HCT116 (cell line): ENCODE measurements at regions not wholly inside any gene's neighbourhood (a gene's known extent, or its start where the extent isn't known, plus 50 kb on each side); places are given as distances from the start of the nearest gene placed in this dataset.

Experiments
- ATAC-seq: fragments of 200-7000 bp; cut with Tn5 transposase; 2 replicates; pipeline ENCODE4 v1.9.1; 2020; ENCODE audit warnings: mild to moderate bottlenecking, moderate library complexity
- BruUV-seq: library from RNA; stranded (reverse); fragments of 400-500 nt; replicated peaks from 2 replicates; lab custom pipeline; 2021; lab: Mats Ljungman, UMichigan
- CTCF ChIA-PET: fragments of 300-600 bp; sonication (Branson Sonifier 250); formaldehyde crosslinking; loops from one replicate; lab custom pipeline; 2021; ENCODE audit warnings: antibody characterized with exemption; lab: Charles Lee
- POLR2A ChIA-PET: fragments of 300-600, 350-600 bp; sonication (Branson Sonifier 250); formaldehyde crosslinking; loops from one replicate; lab custom pipeline; 2021; ENCODE audit warnings: antibody characterized with exemption; lab: Charles Lee
- RAD21 ChIA-PET, 2 experiments: fragments of 300-600 bp; sonication (Branson Sonifier 250); formaldehyde crosslinking; loops; one replicate each; lab custom pipeline; 2023; ENCODE audit warnings: low total read pairs in 2 of 2; ENCODE audit not compliant: uncharacterized antibody in 2 of 2, unreplicated experiment in 2 of 2, low non-redundant PET in 1 of 2; lab: Charles Lee
- DNase-seq: peaks from one replicate; pipeline ENCODE4 v3.0.0-alpha.2; 2010; ENCODE audit warnings: low read depth, low spot score
- H2AFZ ChIP-seq: fragments of 200-600 bp; shearing (Covaris generic), sonication (generic); 2 replicates; pipeline ENCODE4 v1.6.1; 2017; ENCODE audit warnings: low read depth, mixed run types, mixed read lengths, antibody characterized with exemption, low read length; ENCODE audit not compliant: poor library complexity, severe bottlenecking
- H3K27ac ChIP-seq: 2 replicates; pipeline ENCODE4 v1.5.1; 2012; ENCODE audit warnings: low read depth, low read length
- H3K27me3 ChIP-seq: fragments of 200-600 bp; sonication (generic); 2 replicates; pipeline ENCODE4 v1.6.1; 2016; ENCODE audit warnings: mixed run types, low read length, mixed read lengths; ENCODE audit not compliant: insufficient read depth
- H3K36me3 ChIP-seq, 2 experiments: fragments of 200-500 bp in 1 of 2; fragments of 200-600 bp in 1 of 2; sonication (Bioruptor generic) in 1 of 2; sonication (generic) in 1 of 2; 2 replicates each; pipeline versions ENCODE4 v1.5.1 to v1.6.1; 2014 to 2016; ENCODE audit warnings: low read length in 2 of 2, inconsistent platforms in 1 of 2, mixed read lengths in 1 of 2, mixed run types in 1 of 2; ENCODE audit not compliant: insufficient read depth in 2 of 2, control insufficient read depth in 1 of 2
- H3K4me1 ChIP-seq, 2 experiments: fragments of 200-600 bp in 1 of 2; sonication (generic) in 1 of 2; 2 replicates each; pipeline versions ENCODE4 v1.5.1 to v1.6.1; 2012 to 2017; ENCODE audit warnings: low read length in 2 of 2, inconsistent platforms in 1 of 2, mild to moderate bottlenecking in 1 of 2, mixed read lengths in 1 of 2, mixed run types in 1 of 2, moderate library complexity in 1 of 2; ENCODE audit not compliant: insufficient read depth in 2 of 2, control insufficient read depth in 1 of 2
- H3K4me2 ChIP-seq: fragments of 200-600 bp; sonication (generic); 2 replicates; pipeline ENCODE4 v1.6.1; 2017; ENCODE audit warnings: mixed run types, low read length, mixed read lengths
- H3K4me3 ChIP-seq, 2 experiments: fragments of 200-600 bp in 1 of 2; sonication (generic) in 1 of 2; replicated peaks in 1 of 2; 2 replicates each; pipeline ENCODE4 v1.5.1; 2011 to 2016; ENCODE audit warnings: low read length in 2 of 2, control low read depth in 1 of 2, low read depth in 1 of 2, mild to moderate bottlenecking in 1 of 2, mixed read lengths in 1 of 2, mixed run types in 1 of 2
- H3K79me2 ChIP-seq: fragments of 200-600 bp; sonication (generic); 2 replicates; pipeline ENCODE4 v1.6.1; 2017; ENCODE audit warnings: mild to moderate bottlenecking, mixed run types, low read length, moderate library complexity, mixed read lengths; ENCODE audit not compliant: insufficient read depth
- H3K9ac ChIP-seq: fragments of 200-600 bp; sonication (generic); 2 replicates; pipeline ENCODE4 v1.6.1; 2016; ENCODE audit warnings: low read length, mixed read lengths
- H3K9me2 ChIP-seq: fragments of 200-600 bp; sonication (generic), shearing (Covaris generic); 2 replicates; pipeline ENCODE4 v1.6.1; 2017; ENCODE audit warnings: mixed run types, mild to moderate bottlenecking, moderate library complexity; ENCODE audit not compliant: insufficient read depth
- H3K9me3 ChIP-seq, 2 experiments: fragments of 200-500 bp in 1 of 2; fragments of 200-600 bp in 1 of 2; sonication (Bioruptor generic) in 1 of 2; sonication (generic) in 1 of 2; 2 replicates each; pipeline ENCODE4 v1.6.1; 2014 to 2017; ENCODE audit warnings: low read length in 2 of 2, mixed read lengths in 2 of 2, inconsistent platforms in 1 of 2, low read depth in 1 of 2, mild to moderate bottlenecking in 1 of 2, mixed run types in 1 of 2, moderate library complexity in 1 of 2; ENCODE audit not compliant: control insufficient read depth in 1 of 2, insufficient read depth in 1 of 2
- H4K20me1 ChIP-seq: fragments of 200-600 bp; sonication (generic), shearing (Covaris generic); 2 replicates; pipeline ENCODE4 v1.6.1; 2017; ENCODE audit warnings: mixed run types, mild to moderate bottlenecking, moderate library complexity; ENCODE audit not compliant: insufficient read depth
- EGR1 ChIP-seq: IDR thresholded peaks from 2 replicates; pipeline ENCODE4 v1.6.1; 2012; ENCODE audit warnings: low read depth
- EZH2phosphoT487 ChIP-seq: fragments of 200-600 bp; IDR thresholded peaks from 2 replicates; pipeline ENCODE4 v1.6.1; 2018; ENCODE audit warnings: antibody characterized with exemption, borderline replicate concordance
- JUND ChIP-seq: IDR thresholded peaks from 2 replicates; pipeline ENCODE4 v1.6.1; 2012
- TCF7L2 ChIP-seq: IDR thresholded peaks from 2 replicates; pipeline ENCODE4 v1.7.0; 2011; ENCODE audit warnings: borderline replicate concordance, inconsistent platforms; ENCODE audit not compliant: insufficient read depth, insufficient read length; ENCODE audit errors: extremely low read depth
- ZNF274 ChIP-seq: fragments of 200-500 bp; sonication (Bioruptor generic); IDR thresholded peaks from 2 replicates; pipeline ENCODE4 v1.6.1; 2014; ENCODE audit warnings: mild to moderate bottlenecking, low read depth, low read length, inconsistent platforms
- intact Hi-C: fragments of 100-400 bp; cut with micrococcal nuclease; formaldehyde crosslinking; loops from 2 replicates; pipeline ENCODE4 v1.10.0; 2022

- Histone ChIP-seq H3K27ac (no peak overlapping the region), H4K20me1 (no peaks in the 10 kb centered on the region), H3K27me3 (no peaks in the 10 kb centered on the region), H3K4me1 (peaks cover 0 to 12% of the 10 kb centered on the region in 2 experiments; a peak in 1 of 4 replicates), H3K9me2 (no peaks in the 10 kb centered on the region), H2AFZ (no peak overlapping the region), H3K4me3 (no peak overlapping the region)
- RAD21 ChIA-PET, result no interaction called here
- no peak for TF ChIP-seq ZNF274
- no peak for TF ChIP-seq EGR1
- TF ChIP-seq, all 23 proteins: peak for 0
- intact Hi-C loops, result no loop called here
- no TSS peak for BruUV-seq
- ATAC-seq, result no peak
- ChIA-PET CTCF (no interaction called here), POLR2A (no interaction called here)
- no peaks in the 10 kb centered on the region for H3K79me2 ChIP-seq
- DNase-seq, result no peak
- H3K9me3 ChIP-seq, result peaks cover 0 to 3% of the 10 kb centered on the region in 2 experiments; a peak in 2 of 4 replicates
- no peak overlapping the region for H3K4me2 ChIP-seq
- H3K9ac ChIP-seq, result no peak overlapping the region
- H3K36me3 ChIP-seq, result no peaks in the 10 kb centered on the region
Measured at GRCh38 chr18:78849458-78849857, 130.2 kb upstream of the SALL3 start.

- no peak overlapping the region for H3K4me3 ChIP-seq
- CTCF ChIA-PET, result no interaction called here
- ATAC-seq, result no peak
- no peak overlapping the region for H3K4me2 ChIP-seq
- intact Hi-C loops, result no loop called here
- no peaks in the 10 kb centered on the region for H3K27me3 ChIP-seq
- no peaks in the 10 kb centered on the region for H3K36me3 ChIP-seq
- BruUV-seq, result no TSS peak
- H3K4me1 ChIP-seq, result peaks cover 0 to 12% of the 10 kb centered on the region in 2 experiments; a peak in 1 of 4 replicates
- TF ChIP-seq TCF7L2, result no peak
- TF ChIP-seq EZH2phosphoT487, result no peak
- TF ChIP-seq JUND, result no peak
- TF ChIP-seq, all 23 proteins: peak for 0
- Histone ChIP-seq H2AFZ (no peak overlapping the region), H3K9me2 (no peaks in the 10 kb centered on the region), H3K27ac (no peak overlapping the region), H3K9me3 (peaks cover 0 to 3% of the 10 kb centered on the region in 2 experiments; a peak in 2 of 4 replicates), H3K9ac (no peak overlapping the region), H3K79me2 (no peaks in the 10 kb centered on the region), H4K20me1 (no peaks in the 10 kb centered on the region)
- DNase-seq, result no peak
- ChIA-PET RAD21 (no interaction called here), POLR2A (no interaction called here)
Measured at GRCh38 chr18:78853341-78853740, 126.3 kb upstream of the SALL3 start.
